HT1080 (cell line): ENCODE measurements at regions not wholly inside any gene's neighbourhood (a gene's known extent, or its start where the extent isn't known, plus 50 kb on each side); places are given as distances from the start of the nearest gene placed in this dataset.
"Not testable (repeated sequence)": the region's sequence is repeated elsewhere in the genome, so short reads cannot be mapped to it uniquely, and the experiment has no call there.

Source experiments
- DNase-seq: peaks from one replicate; pipeline ENCODE4 v3.0.0-alpha.2; 2015; ENCODE audit warnings: low read depth

DNA sequence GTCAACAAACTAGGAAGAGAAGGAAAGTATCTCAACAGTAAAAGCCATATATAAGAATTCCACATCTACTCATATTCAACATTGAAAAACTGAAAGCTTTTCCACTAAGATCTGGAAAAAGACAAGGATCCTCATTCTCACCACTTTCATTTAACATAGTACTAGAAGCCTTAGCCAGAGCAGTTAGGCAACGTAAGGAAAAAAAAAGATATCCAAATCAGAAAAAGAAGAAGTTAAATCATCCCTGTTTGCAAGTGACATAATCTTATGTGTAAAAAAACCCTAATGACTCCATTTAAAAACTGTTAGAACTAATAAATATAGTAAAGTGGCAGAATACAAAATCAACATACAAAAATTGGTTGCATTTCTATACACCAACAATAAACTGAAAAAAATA, 426.2 kb downstream of the BCAT1 start:
- no peak for DNase-seq

- no peak for DNase-seq
Observed at GRCh38 chr12:24519759-24520158, 429.1 kb downstream of the BCAT1 start.

- no peak for DNase-seq
Observed at GRCh38 chr12:24517000-24517399, 431.9 kb downstream of the BCAT1 start.

DNA sequence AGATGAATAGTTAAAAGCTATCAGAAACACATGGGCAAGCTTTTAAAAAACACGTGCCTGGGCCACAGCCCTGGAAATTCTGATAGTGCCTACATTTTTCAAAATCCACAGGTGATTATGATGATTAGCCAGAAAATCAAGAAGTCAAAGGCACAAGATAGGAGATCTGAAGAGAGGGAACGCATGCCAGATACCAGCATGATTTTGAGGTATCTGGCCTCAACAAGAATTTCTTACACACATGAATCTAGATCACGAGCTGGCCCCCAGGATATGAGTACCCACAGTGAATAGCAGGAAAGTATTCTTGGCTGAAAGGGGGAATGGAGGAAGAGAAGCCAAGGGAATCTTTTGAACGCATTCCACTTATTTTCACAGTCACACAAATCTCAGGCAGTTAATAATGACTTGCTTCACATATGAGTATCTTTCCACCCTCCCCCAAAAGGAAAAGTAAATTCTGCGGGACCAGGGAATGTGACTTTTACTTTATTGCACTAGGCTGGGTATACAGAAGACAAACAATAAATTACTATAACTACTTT, 438.2 kb downstream of the BCAT1 start:
- no peak for DNase-seq

DNA sequence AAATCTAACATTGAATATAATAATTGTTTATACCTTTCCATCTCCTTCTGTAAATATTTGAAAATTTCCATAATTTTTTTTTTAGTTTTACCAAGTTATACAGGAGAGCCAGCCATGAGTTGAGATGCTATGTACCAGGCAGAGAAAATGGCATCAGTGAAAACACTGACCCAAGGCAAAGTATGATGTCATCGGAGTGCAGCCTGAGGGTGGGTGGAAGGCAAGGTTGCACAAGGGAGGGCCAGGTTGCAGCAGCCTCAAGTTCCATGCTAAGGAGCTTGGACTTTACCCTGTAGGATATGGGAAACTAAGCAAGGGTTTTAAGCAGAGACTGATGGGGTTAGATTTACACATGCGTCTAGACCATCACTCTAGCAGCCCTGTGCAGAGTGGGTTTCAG, 441.1 kb downstream of the BCAT1 start:
- no peak for DNase-seq

- DNase-seq, result no peak
Observed at GRCh38 chr12:24505366-24506015, 443.4 kb downstream of the BCAT1 start.

- DNase-seq, result not testable (repeated sequence)
Observed at GRCh38 chr12:24503477-24503876, 445.4 kb downstream of the BCAT1 start.

- no peak for DNase-seq
Observed at GRCh38 chr12:24500831-24501230, 448.1 kb downstream of the BCAT1 start.

- DNase-seq, result no peak
Observed at GRCh38 chr12:24500421-24500820, 448.5 kb downstream of the BCAT1 start.

DNA sequence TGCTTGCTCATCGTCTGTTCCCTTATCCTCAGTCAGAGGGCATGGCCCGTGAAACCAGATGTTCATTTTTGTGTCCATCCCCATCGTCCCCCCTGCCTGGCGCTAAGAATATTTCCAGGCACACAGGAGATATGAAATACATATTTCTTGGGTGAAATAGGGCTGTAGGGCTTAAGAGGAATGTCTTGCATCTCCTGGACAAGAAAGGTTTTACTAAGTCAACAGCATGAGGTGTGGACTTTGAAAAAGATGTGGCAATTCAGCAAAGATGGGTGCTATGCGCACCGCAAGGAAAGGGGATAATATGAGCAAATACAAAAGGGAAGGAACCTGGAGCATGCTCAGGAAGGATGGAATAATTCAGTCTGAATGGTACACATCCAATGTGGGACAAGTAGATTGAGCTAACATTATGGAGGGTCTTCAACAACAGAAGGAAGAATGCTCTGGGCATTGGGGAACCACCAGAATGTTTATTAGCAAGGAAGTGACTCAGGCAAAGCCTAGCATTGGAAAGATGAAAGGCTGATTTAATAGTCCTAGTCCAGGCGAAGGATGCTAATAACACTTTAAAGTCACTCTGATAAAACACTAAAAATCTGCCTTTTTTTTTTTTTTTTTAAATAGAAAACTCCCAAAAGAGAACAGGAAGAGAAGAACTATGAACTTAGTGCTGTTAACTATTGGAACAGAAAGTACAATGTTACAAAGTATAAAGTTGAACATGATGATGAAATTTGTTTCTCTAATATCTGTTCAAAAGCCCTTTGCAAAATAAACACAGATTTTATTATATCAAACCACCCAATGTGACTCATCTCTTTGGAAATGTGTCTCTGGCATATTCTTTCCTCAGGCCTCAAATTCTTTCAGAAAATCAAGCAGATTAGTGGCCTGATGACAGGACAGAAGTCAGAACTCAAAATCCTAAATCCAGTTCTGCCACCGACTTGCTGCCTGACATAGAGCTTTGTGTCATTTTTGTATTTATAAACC, 449.5 kb downstream of the BCAT1 start:
- DNase-seq, result no peak

DNA sequence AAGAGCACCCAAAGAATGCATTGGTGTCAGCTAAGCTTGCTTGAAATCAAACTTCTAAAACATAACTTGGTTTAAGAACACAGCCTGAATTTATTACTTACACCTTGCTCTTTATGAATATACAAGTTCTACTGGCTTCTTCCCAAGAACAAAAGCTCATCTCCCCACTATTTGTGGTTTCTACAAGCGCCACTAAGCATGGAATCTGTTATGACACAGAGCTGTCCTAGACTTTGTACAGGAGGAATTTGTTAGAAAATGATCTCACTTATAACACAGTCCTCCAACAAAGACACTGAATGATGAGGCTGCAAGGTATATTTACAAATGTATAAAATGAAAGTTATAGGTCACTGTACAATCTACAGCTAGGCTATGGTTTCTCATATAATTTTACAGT, 452.1 kb downstream of the BCAT1 start:
- DNase-seq, result no peak

- DNase-seq, result no peak
Observed at GRCh38 chr12:24494401-24494800, 454.5 kb downstream of the BCAT1 start.

GRCh38 chr12:24491968-24492367, 456.9 kb downstream of the BCAT1 start:
- no peak for DNase-seq

DNA sequence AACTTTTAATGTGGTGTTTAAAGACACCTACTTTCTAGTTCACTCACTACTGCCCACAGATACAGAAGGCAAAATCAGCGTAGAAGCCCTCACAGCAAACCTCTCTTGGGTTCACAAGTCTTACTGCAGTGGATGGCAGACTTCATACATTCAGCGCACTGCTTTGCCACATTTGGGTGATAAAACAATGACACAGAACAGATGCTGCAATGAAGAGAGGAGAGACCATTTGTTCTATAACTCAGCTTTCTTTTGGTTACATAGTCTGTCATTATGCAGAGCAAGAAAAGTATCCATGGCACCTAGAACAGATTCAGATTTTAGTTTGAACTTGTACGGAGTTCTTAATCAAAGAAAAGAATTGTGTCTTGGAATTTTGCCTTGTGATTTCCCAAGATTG, 459.0 kb downstream of the BCAT1 start:
- DNase-seq, result no peak

- DNase-seq, result no peak
Observed at GRCh38 chr12:24488906-24489619, 459.8 kb downstream of the BCAT1 start.

DNA sequence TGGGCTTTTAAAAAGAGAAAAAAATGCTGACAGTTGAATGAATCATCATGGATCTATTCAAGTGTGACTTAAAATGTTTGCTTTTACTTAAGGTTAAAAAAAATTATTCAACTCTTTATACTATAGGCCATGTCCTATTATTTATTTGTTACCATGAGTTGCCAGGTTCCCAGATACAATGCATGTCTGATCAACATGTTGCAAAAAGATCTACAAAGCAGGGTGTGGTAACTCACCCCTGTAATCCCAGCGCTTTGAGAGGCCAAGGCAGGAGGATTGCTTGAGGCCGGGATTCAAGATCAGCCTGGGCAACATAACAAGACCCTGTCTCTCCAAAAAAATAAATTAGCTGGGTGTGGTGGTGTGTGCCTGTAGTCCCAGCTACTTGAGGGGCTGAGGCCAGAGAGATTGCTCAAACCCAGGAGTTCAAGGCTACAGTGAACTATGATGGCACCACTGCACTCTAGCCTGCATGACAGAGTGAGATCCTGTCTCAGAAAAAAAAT, 460.8 kb downstream of the BCAT1 start:
- peak; percentile 11 for DNase-seq

- DNase-seq, result peak; percentile 4
Observed at GRCh38 chr12:24487606-24488005, 461.3 kb downstream of the BCAT1 start.

DNA sequence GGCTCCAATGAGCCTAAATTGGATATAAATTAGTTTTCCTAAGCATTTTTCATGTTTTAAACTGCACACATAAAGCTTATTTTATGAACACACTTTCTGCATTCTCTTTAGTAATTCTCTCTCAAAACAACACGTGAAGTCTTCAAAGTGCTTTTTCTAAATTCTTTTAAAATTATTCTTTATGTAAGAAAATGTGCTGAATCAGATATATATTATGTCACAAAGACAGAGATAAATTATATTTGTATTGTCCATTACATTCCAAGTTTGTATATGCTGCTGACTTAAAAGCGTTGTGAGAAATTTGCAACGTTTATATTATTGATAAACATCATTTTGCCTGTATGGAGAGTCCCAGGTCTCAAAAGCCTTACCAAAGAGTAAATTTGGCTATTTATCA, 465.2 kb downstream of the BCAT1 start:
- DNase-seq, result no peak

- no peak for DNase-seq
Observed at GRCh38 chr12:24482882-24483604, 465.9 kb downstream of the BCAT1 start.

DNA sequence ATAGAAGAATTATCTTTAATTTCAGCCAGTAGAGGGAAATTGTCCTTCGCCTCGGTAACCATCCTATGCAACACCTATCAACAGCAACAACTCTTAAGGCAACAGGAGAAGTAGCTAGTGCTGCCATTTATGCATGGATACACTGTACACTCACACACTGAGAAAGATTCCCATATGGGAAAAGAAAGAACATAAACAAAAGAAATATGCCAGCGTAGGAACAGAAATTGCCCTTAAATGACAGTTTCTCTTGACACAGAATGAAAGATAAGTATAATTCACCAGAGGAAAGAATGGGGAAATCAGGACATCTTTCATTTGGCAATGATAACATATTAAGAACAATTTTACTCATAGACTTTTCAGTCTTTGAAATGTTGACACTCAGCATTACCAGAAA, 466.9 kb downstream of the BCAT1 start:
- no peak for DNase-seq
